Panc1 (cell line): ENCODE measurements at regions not wholly inside any gene's neighbourhood (a gene's known extent, or its start where the extent isn't known, plus 50 kb on each side); places are given as distances from the start of the nearest gene placed in this dataset.

ENCODE experiments used
- ATAC-seq: fragments of 200-7000 bp; cut with Tn5 transposase; 2 replicates; pipeline ENCODE4 v1.9.1; 2020; ENCODE audit warnings: mild to moderate bottlenecking, moderate library complexity
- BruUV-seq: library from RNA; stranded (reverse); fragments of 400-500 nt; replicated peaks from 2 replicates; lab custom pipeline; 2021; lab: Mats Ljungman, UMichigan
- CTCF ChIA-PET: fragments of 300-600 bp; sonication (Branson Sonifier 250); formaldehyde crosslinking; loops from one replicate; lab custom pipeline; 2022; ENCODE audit warnings: antibody characterized with exemption; lab: Charles Lee
- POLR2A ChIA-PET: fragments of 300-600 bp; sonication (Branson Sonifier 250); formaldehyde crosslinking; loops from one replicate; lab custom pipeline; 2022; ENCODE audit warnings: antibody characterized with exemption; lab: Charles Lee
- DNase-seq: peaks from one replicate; pipeline ENCODE4 v3.0.0-alpha.2; 2010; ENCODE audit warnings: low read depth, low spot score
- H3K27ac ChIP-seq: 2 replicates; pipeline ENCODE4 v1.5.1; 2011; ENCODE audit warnings: mild to moderate bottlenecking, low read length, inconsistent platforms
- H3K27me3 ChIP-seq: fragments of 200-500 bp; sonication (Bioruptor generic); 2 replicates; pipeline ENCODE4 v1.6.0; 2014; ENCODE audit warnings: low read length, inconsistent platforms; ENCODE audit not compliant: control insufficient read depth, insufficient read depth
- H3K36me3 ChIP-seq: fragments of 200-500 bp; sonication (Bioruptor generic); 2 replicates; pipeline ENCODE4 v1.5.1; 2014; ENCODE audit warnings: inconsistent platforms, mild to moderate bottlenecking, low read length, moderate library complexity; ENCODE audit not compliant: control insufficient read depth, insufficient read depth
- H3K4me1 ChIP-seq: 2 replicates; pipeline ENCODE4 v1.5.1; 2011; ENCODE audit warnings: inconsistent platforms, mild to moderate bottlenecking, low read length, moderate library complexity; ENCODE audit not compliant: control insufficient read depth, insufficient read depth
- H3K4me3 ChIP-seq, 2 experiments: 2 replicates each; pipeline ENCODE4 v1.5.1; 2011 to 2012; ENCODE audit warnings: low read depth in 2 of 2, low read length in 2 of 2, mild to moderate bottlenecking in 2 of 2, inconsistent platforms in 1 of 2, moderate library complexity in 1 of 2
- H3K9me3 ChIP-seq: fragments of 200-500 bp; sonication (Bioruptor generic); 2 replicates; pipeline ENCODE4 v1.5.1; 2014; ENCODE audit warnings: low read depth, mild to moderate bottlenecking, inconsistent platforms, low read length, moderate library complexity; ENCODE audit not compliant: control insufficient read depth, insufficient read depth
- CTCF ChIP-seq: fragments of 450-650 bp; IDR thresholded peaks from 2 replicates; pipeline ENCODE4 v1.5.1; 2017; ENCODE audit warnings: mild to moderate bottlenecking
- POLR2AphosphoS5 ChIP-seq: IDR thresholded peaks from 2 replicates; pipeline ENCODE4 v1.6.1; 2012; ENCODE audit warnings: mild to moderate bottlenecking, low read depth, low read length, moderate library complexity
- REST ChIP-seq, 2 experiments: IDR thresholded peaks; 2 replicates each; pipeline ENCODE4 v1.6.1; 2011 to 2012; ENCODE audit warnings: low read depth in 2 of 2, control low read depth in 1 of 2, low read length in 1 of 2, mild to moderate bottlenecking in 1 of 2, moderate library complexity in 1 of 2; ENCODE audit not compliant: insufficient read depth in 1 of 2
- SIN3A ChIP-seq: IDR thresholded peaks from 2 replicates; pipeline ENCODE4 v1.6.1; 2012; ENCODE audit warnings: low read depth, mild to moderate bottlenecking, low read length, moderate library complexity, borderline replicate concordance; ENCODE audit not compliant: insufficient read depth
- TCF7L2 ChIP-seq: IDR thresholded peaks from 2 replicates; pipeline ENCODE4 v1.6.1; 2011; ENCODE audit warnings: mild to moderate bottlenecking, low read depth, low read length, inconsistent platforms
- in situ Hi-C: cut with HindIII; loops from 2 replicates; pipeline ENCODE4 v1.10.0; 2016; ENCODE audit warnings: low sequenced_read_pairs, low pct_unique_long_range_greater_than_20kb
- intact Hi-C: fragments of 100-400 bp; cut with micrococcal nuclease; formaldehyde crosslinking; loops from one replicate; pipeline ENCODE4 v1.10.0; 2022; ENCODE audit not compliant: unreplicated experiment

GRCh38 chr6:51450958-51451357 is 632.3 kb downstream of the TFAP2B start:
- TF ChIP-seq POLR2AphosphoS5 (no peak), SIN3A (no peak), TCF7L2 (no peak), REST (IDR thresholded peaks at IDR 0.05; ENCODE audit: insufficient read depth in 1 of 2, low read depth in 2 of 2, low read length in 1 of 2) (no peak), CTCF (no peak)
- H3K27ac ChIP-seq = no peak overlapping the region
- ATAC-seq = no peak
- CTCF ChIA-PET = no interaction called here
- in situ Hi-C loops = no loop called here
- no peak overlapping the region for H3K4me3 ChIP-seq
- no peak for DNase-seq
- H3K27me3 ChIP-seq = no peaks in the 10 kb centered on the region
- no peaks in the 10 kb centered on the region for H3K36me3 ChIP-seq
- H3K4me1 ChIP-seq = no peaks in the 10 kb centered on the region
- POLR2A ChIA-PET = no interaction called here
- intact Hi-C loops = no loop called here
- no TSS peak for BruUV-seq
- H3K9me3 ChIP-seq = no peaks in the 10 kb centered on the region

GRCh38 chr6:51456282-51456681 is 631.1 kb downstream of the PKHD1 start:
- CTCF ChIA-PET = no interaction called here

More at GRCh38 chr6:51456282-51456681, 631.1 kb downstream of the PKHD1 start:
- in situ Hi-C loops (no loop called here), intact Hi-C loops (no loop called here)
- POLR2A ChIA-PET = no interaction called here
- no peaks in the 10 kb centered on the region for H3K9me3 ChIP-seq
- TF ChIP-seq TCF7L2 (no peak), REST (IDR thresholded peaks at IDR 0.05; ENCODE audit: insufficient read depth in 1 of 2, low read depth in 2 of 2, low read length in 1 of 2) (no peak), SIN3A (no peak), POLR2AphosphoS5 (no peak), CTCF (no peak)
- no peak overlapping the region for H3K27ac ChIP-seq
- no peaks in the 10 kb centered on the region for H3K36me3 ChIP-seq
- no peaks in the 10 kb centered on the region for H3K27me3 ChIP-seq
- ATAC-seq = no peak
- DNase-seq = no peak
- H3K4me1 ChIP-seq = no peaks in the 10 kb centered on the region
- H3K4me3 ChIP-seq = no peak overlapping the region
- no TSS peak for BruUV-seq
